Jurkat, Clone E6-1 (cell line): ENCODE measurements at regions not wholly inside any gene's neighbourhood (a gene's known extent, or its start where the extent isn't known, plus 50 kb on each side); places are given as distances from the start of the nearest gene placed in this dataset.

Experiments used
- DNase-seq: peaks from one replicate; pipeline ENCODE4 v3.0.0-alpha.2; 2011; ENCODE audit warnings: low read depth, low spot score
- H3K4me3 ChIP-seq: 2 replicates; pipeline ENCODE4 v1.5.1; 2011; ENCODE audit warnings: mild to moderate bottlenecking, low read length, control low read depth, moderate library complexity

GRCh38 chr15:95228856-95229555 lies 997.6 kb downstream of the MCTP2 start:
- no peak for DNase-seq
- H3K4me3 ChIP-seq = no peak overlapping the region

GRCh38 chr15:95235033-95235432 lies 1003.7 kb downstream of the MCTP2 start:
- no peak for DNase-seq
- H3K4me3 ChIP-seq = no peak overlapping the region

DNA sequence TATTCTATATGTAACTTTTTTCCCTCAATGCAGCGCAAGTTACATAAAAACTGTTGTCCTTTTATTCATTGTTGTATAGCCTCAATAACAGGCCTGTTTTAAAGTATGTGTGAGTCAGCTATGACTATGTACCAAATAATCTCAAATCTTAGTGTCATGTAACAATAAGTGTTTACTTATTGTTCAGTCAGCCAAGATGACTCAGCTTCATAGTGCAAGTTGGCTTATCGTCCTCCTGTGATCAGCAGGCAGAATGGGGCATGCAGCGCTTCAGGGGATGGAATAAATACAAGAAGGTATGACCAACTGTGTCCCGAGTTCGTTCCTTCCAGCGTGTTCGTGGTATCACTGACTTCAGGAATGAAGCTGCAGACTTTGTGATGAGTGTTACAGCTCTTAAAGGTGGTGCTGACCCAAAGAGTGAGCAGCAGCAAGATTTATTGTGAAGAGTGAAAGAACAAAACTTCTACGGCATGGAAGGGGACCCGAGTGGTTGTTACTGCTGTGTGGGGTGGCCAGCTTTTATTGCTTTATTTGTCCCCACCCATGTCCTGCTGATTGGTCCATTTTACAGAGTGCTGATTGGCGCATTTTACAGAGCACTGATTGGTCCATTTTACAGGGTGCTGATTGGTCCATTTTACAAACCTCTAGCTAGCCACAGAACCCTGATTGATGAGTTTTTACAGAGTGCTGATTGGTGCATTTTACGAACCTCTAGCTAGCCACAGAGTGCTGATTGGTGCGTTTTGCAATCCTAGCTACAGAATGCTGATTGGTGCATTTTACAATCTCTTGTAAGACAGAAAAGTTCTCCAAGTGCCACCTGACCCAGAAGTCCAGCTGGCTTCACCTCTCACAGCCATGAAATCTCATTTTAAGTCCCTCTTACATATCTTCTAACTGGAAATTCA lies 1016.0 kb downstream of the MCTP2 start:
- DNase-seq = no peak
- H3K4me3 ChIP-seq = no peak overlapping the region

DNA sequence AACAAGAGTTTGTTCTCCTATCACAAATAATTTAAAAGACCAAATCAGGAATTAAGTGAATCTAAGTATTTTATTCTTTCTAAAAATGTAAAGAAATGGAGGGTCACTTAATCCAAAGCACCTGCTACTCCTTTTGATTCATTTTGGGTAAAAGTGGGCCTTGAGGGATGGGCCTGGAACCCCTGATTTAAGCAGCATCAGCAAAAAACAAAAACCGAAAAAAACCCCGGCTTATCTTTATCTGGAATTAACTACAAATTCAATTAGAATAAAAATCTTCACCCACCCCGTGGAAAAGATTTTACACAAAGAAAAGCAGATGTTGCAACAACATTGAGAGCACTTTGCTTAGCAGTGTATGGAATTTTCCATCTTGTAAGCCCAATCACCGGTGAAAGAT lies 1018.2 kb downstream of the MCTP2 start:
- no peak for DNase-seq
- no peak overlapping the region for H3K4me3 ChIP-seq

DNA sequence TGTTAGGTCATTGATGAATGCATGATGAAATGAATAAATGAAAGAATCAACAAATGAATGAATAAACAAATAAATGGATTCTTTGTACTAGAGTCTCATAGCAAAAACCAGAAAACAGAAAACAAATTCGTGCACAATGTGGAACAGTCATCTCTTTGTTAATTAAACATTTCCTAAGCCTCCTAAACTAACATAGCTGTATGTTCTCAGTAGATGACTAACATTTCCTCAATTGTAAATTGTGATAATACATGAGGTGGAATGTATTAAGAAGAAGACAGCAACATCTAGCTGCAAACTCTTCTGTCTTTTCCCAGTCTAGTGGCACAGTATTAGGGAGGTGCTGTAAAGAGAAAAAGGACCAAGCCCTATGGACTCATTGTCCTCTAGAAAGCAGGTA lies 1021.0 kb downstream of the MCTP2 start:
- no peak overlapping the region for H3K4me3 ChIP-seq
- no peak for DNase-seq

GRCh38 chr15:95254263-95254662 lies 1022.9 kb downstream of the MCTP2 start:
- no peak overlapping the region for H3K4me3 ChIP-seq
- no peak for DNase-seq

DNA sequence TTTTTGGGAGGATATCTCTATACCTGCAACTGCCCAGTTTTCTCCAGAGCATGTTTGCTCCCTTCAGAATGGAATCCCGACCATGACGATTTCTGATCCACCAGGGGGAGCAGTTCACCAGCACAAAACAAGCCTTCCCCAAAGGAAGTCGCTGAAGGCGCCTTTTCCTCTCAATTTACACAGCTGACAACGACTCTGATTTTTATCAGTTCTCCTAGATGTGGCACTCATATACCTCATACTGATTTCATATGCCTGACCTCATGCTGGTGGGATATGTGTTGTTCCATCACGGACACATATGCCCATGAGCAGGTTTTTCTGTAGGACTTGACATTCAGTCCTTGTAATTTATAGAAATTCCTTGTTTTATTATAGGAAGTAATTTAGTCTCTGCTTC lies 1028.2 kb downstream of the MCTP2 start:
- H3K4me3 ChIP-seq = no peak overlapping the region
- DNase-seq = peak; percentile 65

- DNase-seq = no peak
Observed at GRCh38 chr15:95259965-95260364, 1028.6 kb downstream of the MCTP2 start.

DNA sequence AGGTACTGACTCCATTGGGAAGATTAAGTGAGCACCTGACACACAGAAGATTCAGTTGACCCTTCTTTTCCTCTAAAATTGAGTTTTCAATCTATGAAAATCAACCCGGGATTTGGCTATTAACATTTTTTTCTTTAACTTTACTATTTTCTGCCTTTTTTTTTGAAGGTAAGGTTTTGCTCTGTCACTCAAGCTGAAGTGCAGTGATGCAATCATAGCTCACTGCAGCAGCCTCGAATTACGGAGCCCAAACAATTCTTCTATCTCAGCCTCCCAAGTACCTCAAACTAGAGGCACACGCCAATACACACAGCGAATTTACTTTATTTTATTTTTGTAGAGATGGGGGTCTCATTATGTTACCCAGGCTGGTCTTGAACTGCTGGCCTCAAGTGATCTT lies 1029.5 kb downstream of the MCTP2 start:
- no peak overlapping the region for H3K4me3 ChIP-seq
- DNase-seq = no peak

More at GRCh38 chr15:95259965-95260364, 1028.6 kb downstream of the MCTP2 start:
- H3K4me3 ChIP-seq = no peak overlapping the region

GRCh38 chr15:95261546-95261945 lies 1030.2 kb downstream of the MCTP2 start:
- DNase-seq = no peak

DNA sequence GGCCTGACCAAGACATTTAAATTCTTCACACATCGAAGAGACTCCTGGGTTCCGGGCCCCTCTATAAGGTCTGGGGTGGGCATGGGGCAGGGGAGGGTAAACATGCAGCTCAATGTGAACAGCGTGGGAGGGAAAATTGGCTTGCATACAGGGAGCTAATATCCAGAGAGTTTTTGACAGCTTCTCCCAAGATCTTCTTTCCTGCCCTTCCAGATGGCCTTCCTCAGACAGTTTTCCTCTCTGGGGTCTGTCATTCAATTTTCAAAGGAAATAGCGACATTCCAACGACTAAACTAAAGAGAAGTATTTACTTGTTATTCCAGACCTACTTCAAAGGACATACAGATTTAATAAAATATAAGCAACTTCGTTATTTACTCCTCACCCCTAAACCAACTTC lies 1030.6 kb downstream of the MCTP2 start:
- DNase-seq = no peak
- no peak overlapping the region for H3K4me3 ChIP-seq

More at GRCh38 chr15:95261546-95261945, 1030.2 kb downstream of the MCTP2 start:
- no peak overlapping the region for H3K4me3 ChIP-seq

- no peak for DNase-seq
- no peak overlapping the region for H3K4me3 ChIP-seq
Observed at GRCh38 chr15:95262866-95263564, 1031.7 kb downstream of the MCTP2 start.

DNA sequence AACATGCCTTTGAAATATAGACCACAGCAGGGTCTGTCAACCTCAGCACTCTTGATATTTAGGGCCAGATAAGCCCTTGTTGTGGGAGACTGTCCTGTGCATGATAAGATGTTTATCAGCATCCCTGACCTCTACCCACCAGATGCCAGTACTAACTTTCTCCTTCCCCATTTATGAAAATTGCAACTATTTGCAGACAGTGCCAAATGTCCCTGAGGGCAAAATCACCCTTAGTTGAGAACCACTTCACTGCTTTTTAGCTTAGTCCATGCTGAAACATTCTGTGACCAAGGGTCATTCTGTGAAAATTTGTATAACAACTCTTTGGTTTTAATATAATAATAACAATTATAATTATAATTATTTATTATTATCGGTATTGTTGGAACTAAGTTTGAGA lies 1032.4 kb downstream of the MCTP2 start:
- no peak for DNase-seq
- H3K4me3 ChIP-seq = no peak overlapping the region

DNA sequence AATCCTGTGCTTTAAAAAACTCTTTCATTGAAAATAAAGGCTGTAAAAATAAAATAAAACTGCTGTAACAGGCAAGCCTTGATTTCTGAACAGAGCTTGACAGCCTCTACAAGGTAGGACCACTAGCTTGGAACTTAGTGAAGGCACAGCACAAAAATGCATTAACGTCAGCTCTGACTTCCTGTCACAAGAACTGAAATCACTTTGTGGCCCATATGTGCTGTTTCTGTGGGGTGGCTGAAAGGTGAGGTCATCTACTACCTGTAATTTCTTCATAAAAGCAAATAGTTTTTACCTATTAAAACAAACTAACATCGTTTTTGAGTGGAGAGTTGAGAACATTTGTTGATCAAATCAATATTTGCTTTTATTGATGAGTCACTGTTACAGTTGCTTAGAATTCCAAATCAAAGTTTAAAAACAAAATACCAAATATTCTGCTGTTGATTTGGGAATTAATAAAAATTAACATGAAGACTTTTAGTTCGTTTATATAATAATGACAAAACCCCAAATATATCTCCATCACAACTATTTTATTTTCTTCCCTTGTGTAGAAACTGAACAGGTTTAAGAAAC lies 1034.1 kb downstream of the MCTP2 start:
- no peak for DNase-seq
- no peak overlapping the region for H3K4me3 ChIP-seq

DNA sequence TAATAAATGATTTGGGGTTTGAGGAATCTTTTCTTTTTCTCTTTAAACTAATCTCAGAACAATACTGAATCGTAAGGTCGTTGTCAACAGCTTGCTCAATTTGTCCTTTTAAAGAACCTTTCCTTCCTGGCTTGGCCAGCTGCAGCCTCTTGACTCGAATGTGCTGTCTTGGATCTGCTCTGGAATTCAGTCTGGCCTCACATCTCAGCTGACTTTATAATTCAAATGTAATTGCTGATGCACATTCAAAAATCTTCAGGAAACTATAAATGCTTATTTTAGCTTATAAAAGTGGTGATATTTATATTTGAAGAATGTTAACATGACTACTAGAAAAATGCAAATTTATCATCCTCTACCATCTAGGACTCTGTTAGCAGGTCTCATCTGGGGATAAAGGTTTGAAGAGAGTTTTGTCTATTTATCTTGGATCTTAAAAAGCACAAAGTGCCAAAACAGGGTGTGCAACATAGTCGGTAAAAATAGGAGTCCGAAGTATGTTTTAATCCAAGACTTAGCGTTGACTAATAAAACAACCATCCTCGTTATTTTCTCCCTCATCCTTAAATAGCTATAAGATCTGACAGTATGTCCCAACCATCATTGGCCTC lies 1035.2 kb downstream of the MCTP2 start:
- DNase-seq = no peak
- H3K4me3 ChIP-seq = no peak overlapping the region

- H3K4me3 ChIP-seq = no peak overlapping the region
- no peak for DNase-seq
Observed at GRCh38 chr15:95267481-95267880, 1036.1 kb downstream of the MCTP2 start.

- DNase-seq = no peak
- no peak overlapping the region for H3K4me3 ChIP-seq
Observed at GRCh38 chr15:95269242-95270183, 1038.2 kb downstream of the MCTP2 start.

DNA sequence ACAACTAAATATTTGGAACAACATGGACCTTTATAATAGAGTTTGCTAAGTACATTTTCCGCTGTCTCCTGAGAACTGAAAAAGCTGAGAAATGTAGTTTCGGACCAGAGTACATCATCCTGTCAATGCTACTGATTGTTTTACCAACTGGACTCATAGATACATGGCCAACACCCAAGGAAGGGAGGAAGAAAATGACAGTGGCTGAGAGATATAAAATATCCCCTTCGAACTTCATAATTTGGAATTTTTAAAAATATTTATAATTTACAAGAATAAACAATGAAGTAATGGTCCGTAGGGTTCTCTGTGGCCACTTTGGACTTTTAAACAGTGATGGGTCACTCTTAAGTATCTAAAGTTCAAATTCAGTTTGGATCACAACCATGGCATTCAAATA lies 1042.7 kb downstream of the MCTP2 start:
- H3K4me3 ChIP-seq = no peak overlapping the region
- no peak for DNase-seq
